Mesenchymal stem cell (in vitro differentiated cells and primary cell): ENCODE measurements at regions not wholly inside any gene's neighbourhood (a gene's known extent, or its start where the extent isn't known, plus 50 kb on each side); places are given as distances from the start of the nearest gene placed in this dataset.

ENCODE experiments used
- DNase-seq: peaks from one replicate; pipeline ENCODE4 v3.0.0-alpha.2; 2013
- H2AFZ ChIP-seq: one replicate; pipeline ENCODE4 v1.6.1; 2013; ENCODE audit warnings: low read depth, mild to moderate bottlenecking, control low read depth, inconsistent platforms, low read length, moderate library complexity
- H2AK5ac ChIP-seq: 2 replicates; pipeline ENCODE4 v1.6.1; 2013; ENCODE audit warnings: low read length, moderate library complexity, mild to moderate bottlenecking, inconsistent platforms; ENCODE audit not compliant: severe bottlenecking
- H2BK120ac ChIP-seq: one replicate; pipeline ENCODE4 v1.6.1; 2013; ENCODE audit warnings: low read depth, mild to moderate bottlenecking, inconsistent platforms, low read length, moderate library complexity
- H2BK12ac ChIP-seq, 2 experiments: one replicate each; pipeline ENCODE4 v1.6.1; 2013; ENCODE audit warnings: inconsistent platforms in 2 of 2, low read length in 2 of 2, mild to moderate bottlenecking in 2 of 2, moderate library complexity in 2 of 2, control low read depth in 1 of 2
- H2BK15ac ChIP-seq: one replicate; pipeline ENCODE4 v1.6.1; 2013; ENCODE audit warnings: mild to moderate bottlenecking, low read depth, inconsistent platforms; ENCODE audit not compliant: poor library complexity, severe bottlenecking
- H2BK5ac ChIP-seq: 2 replicates; pipeline ENCODE4 v1.6.1; 2013; ENCODE audit warnings: low read depth, mild to moderate bottlenecking, low read length, control low read depth, inconsistent platforms; ENCODE audit not compliant: poor library complexity, severe bottlenecking
- H3K14ac ChIP-seq, 2 experiments: one replicate each; pipeline ENCODE4 v1.6.1; 2013; ENCODE audit warnings: inconsistent platforms in 2 of 2, low read length in 2 of 2, control low read depth in 1 of 2, mild to moderate bottlenecking in 1 of 2, moderate library complexity in 1 of 2
- H3K18ac ChIP-seq, 2 experiments: one replicate each; pipeline ENCODE4 v1.6.1; 2013; ENCODE audit warnings: inconsistent platforms in 2 of 2, low read length in 2 of 2, control low read depth in 1 of 2, low read depth in 1 of 2, mild to moderate bottlenecking in 1 of 2
- H3K23ac ChIP-seq, 2 experiments: one replicate each; pipeline ENCODE4 v1.6.1; 2013; ENCODE audit warnings: inconsistent platforms in 2 of 2, low read length in 2 of 2, mild to moderate bottlenecking in 2 of 2, moderate library complexity in 2 of 2, control low read depth in 1 of 2
- H3K27ac ChIP-seq: 2 replicates; pipeline ENCODE4 v1.5.1; 2013; ENCODE audit warnings: mild to moderate bottlenecking, moderate library complexity, low read length, control low read depth, inconsistent platforms; ENCODE audit not compliant: poor library complexity, severe bottlenecking
- H3K27me3 ChIP-seq, 2 experiments: 2 replicates each; pipeline versions ENCODE4 v1.6.1 to v1.7.0; 2013; ENCODE audit warnings: low read length in 2 of 2, mild to moderate bottlenecking in 2 of 2, moderate library complexity in 2 of 2, control low read depth in 1 of 2, inconsistent platforms in 1 of 2; ENCODE audit not compliant: control insufficient read depth in 1 of 2, insufficient read depth in 1 of 2
- H3K36me3 ChIP-seq, 2 experiments: 2 replicates each; pipeline versions ENCODE4 v1.6.1 to v1.7.0; 2013; ENCODE audit warnings: low read length in 2 of 2, control low read depth in 1 of 2, inconsistent platforms in 1 of 2, low read depth in 1 of 2, mild to moderate bottlenecking in 1 of 2; ENCODE audit not compliant: insufficient read depth in 2 of 2, control insufficient read depth in 1 of 2
- H3K4ac ChIP-seq, 2 experiments: one replicate each; pipeline ENCODE4 v1.6.1; 2013; ENCODE audit warnings: inconsistent platforms in 2 of 2, low read length in 2 of 2, mild to moderate bottlenecking in 2 of 2, moderate library complexity in 2 of 2, control low read depth in 1 of 2, low read depth in 1 of 2
- H3K4me1 ChIP-seq: 2 replicates; pipeline ENCODE4 v1.6.1; 2013; ENCODE audit warnings: low read depth, low read length, control low read depth; ENCODE audit not compliant: control insufficient read depth, insufficient read depth
- H3K4me2 ChIP-seq: 2 replicates; pipeline ENCODE4 v1.6.1; 2013; ENCODE audit warnings: low read length, mild to moderate bottlenecking, inconsistent platforms; ENCODE audit not compliant: poor library complexity, severe bottlenecking
- H3K4me3 ChIP-seq, 2 experiments: 2 replicates each; pipeline versions ENCODE4 v1.5.1 to v1.7.0; 2013; ENCODE audit warnings: low read length in 2 of 2, mild to moderate bottlenecking in 2 of 2, control low read depth in 1 of 2, low read depth in 1 of 2; ENCODE audit not compliant: insufficient read depth in 1 of 2
- H3K79me1 ChIP-seq: replicated peaks from 2 replicates; pipeline ENCODE4 v1.6.1; 2013; ENCODE audit warnings: mild to moderate bottlenecking, control low read depth, low read length, inconsistent platforms; ENCODE audit not compliant: poor library complexity, severe bottlenecking
- H3K9ac ChIP-seq: 2 replicates; pipeline ENCODE4 v1.7.0; 2013; ENCODE audit warnings: mild to moderate bottlenecking, low read length, moderate library complexity
- H3K9me3 ChIP-seq: 2 replicates; pipeline ENCODE4 v1.7.0; 2013; ENCODE audit warnings: mild to moderate bottlenecking, low read length; ENCODE audit not compliant: control insufficient read depth
- H4K8ac ChIP-seq: one replicate; pipeline ENCODE4 v1.6.1; 2013; ENCODE audit warnings: inconsistent platforms, mild to moderate bottlenecking, low read length, moderate library complexity
- H4K91ac ChIP-seq: one replicate; pipeline ENCODE4 v1.6.1; 2013; ENCODE audit warnings: mild to moderate bottlenecking, low read length, inconsistent platforms
- WGBS: methylation state at CpG from one replicate; pipeline ENCODE4 v1.1.7; 2013; ENCODE audit warnings: mixed read lengths; 5-methylcytosine and 5-hydroxymethylcytosine counted together

GRCh38 chr14:66087231-66087630 is 398.9 kb upstream of the CCDC196 start:
- Histone ChIP-seq H3K27me3 (no peaks in the 10 kb centered on the region), H2BK12ac (no peak overlapping the region), H2AFZ (no peak overlapping the region), H3K4me1 (no peaks in the 10 kb centered on the region), H4K91ac (no peak overlapping the region), H3K4me3 (no peak overlapping the region), H3K14ac (no peak overlapping the region), H3K9ac (no peak overlapping the region), H3K27ac (no peak overlapping the region), H3K18ac (no peak overlapping the region), H3K4ac (no peak overlapping the region), H2BK5ac (no peak overlapping the region), H2AK5ac (no peak overlapping the region), H2BK15ac (no peak overlapping the region), H3K9me3 (no peaks in the 10 kb centered on the region), H3K4me2 (no peak overlapping the region), H3K36me3 (no peaks in the 10 kb centered on the region), H4K8ac (no peak overlapping the region), H3K79me1 (no peaks in the 10 kb centered on the region), H3K23ac (no peak overlapping the region), H2BK120ac (no peak overlapping the region)
- peak; percentile 36 for DNase-seq
- 0% methylated on average over 2 of the region's 4 CpGs for WGBS

DNA sequence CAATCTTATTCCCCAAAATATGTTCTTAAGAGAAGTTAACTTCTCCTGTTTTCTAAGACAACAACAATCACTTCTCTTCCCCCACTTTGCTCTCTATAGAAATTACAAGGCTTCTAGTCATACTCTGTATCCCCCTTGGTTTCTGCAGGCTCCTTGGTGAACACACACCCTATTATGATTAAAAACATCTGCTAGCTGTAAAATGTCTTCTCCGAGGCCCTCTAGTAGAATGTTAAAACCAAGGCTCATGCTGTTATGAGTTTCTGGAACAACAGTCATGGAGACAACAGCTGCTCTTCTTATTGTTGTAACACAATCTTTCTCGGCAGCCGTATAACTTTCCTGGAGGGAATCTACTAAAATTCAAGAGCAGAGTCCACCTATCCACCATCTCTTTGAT is 397.5 kb upstream of the CCDC196 start:
- 71% methylated on average over 3 of the region's 3 CpGs for WGBS
- Histone ChIP-seq H2AFZ (no peak overlapping the region), H3K27ac (no peak overlapping the region), H4K91ac (no peak overlapping the region), H3K36me3 (no peaks in the 10 kb centered on the region), H3K9ac (peak overlapping the region; percentile 47), H3K18ac (no peak overlapping the region), H3K9me3 (no peaks in the 10 kb centered on the region), H2BK5ac (no peak overlapping the region), H2AK5ac (no peak overlapping the region), H3K27me3 (no peaks in the 10 kb centered on the region), H2BK12ac (no peak overlapping the region), H2BK15ac (no peak overlapping the region), H3K4ac (no peak overlapping the region), H3K4me3 (no peak overlapping the region), H3K14ac (no peak overlapping the region), H3K79me1 (no peaks in the 10 kb centered on the region), H3K23ac (no peak overlapping the region), H4K8ac (no peak overlapping the region), H3K4me1 (no peaks in the 10 kb centered on the region), H2BK120ac (no peak overlapping the region), H3K4me2 (no peak overlapping the region)
- DNase-seq = no peak

DNA sequence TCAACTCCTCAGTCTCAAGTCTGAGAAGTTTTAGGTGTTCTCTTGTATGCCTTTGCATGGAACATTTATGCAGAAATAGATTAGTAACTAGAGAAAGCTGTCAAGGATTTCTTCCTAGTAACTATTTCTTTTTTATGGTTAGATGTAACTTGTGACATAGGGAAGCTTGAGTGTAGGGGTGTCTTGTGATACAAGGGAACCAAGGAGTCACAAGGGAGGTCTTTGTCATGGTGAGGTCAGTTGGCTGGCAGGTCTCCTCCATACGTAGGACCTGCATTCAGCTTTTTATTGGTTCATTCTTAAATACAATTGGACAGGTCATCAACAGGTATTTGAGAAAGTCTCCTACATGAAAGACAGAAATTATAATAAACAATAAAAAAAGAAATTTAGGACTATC is 394.0 kb upstream of the CCDC196 start:
- WGBS = no CpG with 5 or more reads among the region's 1 CpG
- H3K9ac ChIP-seq = no peak overlapping the region
- no peaks in the 10 kb centered on the region for H3K9me3 ChIP-seq
- H3K4ac ChIP-seq = no peak overlapping the region
- H3K4me1 ChIP-seq = no peaks in the 10 kb centered on the region
- no peak overlapping the region for H3K18ac ChIP-seq
- no peak for DNase-seq
- H4K91ac ChIP-seq = no peak overlapping the region
- no peak overlapping the region for H4K8ac ChIP-seq
- H3K27ac ChIP-seq = no peak overlapping the region
- no peak overlapping the region for H2BK15ac ChIP-seq
- no peak overlapping the region for H2BK5ac ChIP-seq
- H2BK120ac ChIP-seq = no peak overlapping the region
- H3K79me1 ChIP-seq = no peaks in the 10 kb centered on the region
- no peak overlapping the region for H3K14ac ChIP-seq
- H3K4me2 ChIP-seq = no peak overlapping the region
- H3K27me3 ChIP-seq = no peaks in the 10 kb centered on the region
- H3K4me3 ChIP-seq = no peak overlapping the region
- no peak overlapping the region for H2AK5ac ChIP-seq
- no peaks in the 10 kb centered on the region for H3K36me3 ChIP-seq
- no peak overlapping the region for H2BK12ac ChIP-seq
- H2AFZ ChIP-seq = no peak overlapping the region
- H3K23ac ChIP-seq = no peak overlapping the region

DNA sequence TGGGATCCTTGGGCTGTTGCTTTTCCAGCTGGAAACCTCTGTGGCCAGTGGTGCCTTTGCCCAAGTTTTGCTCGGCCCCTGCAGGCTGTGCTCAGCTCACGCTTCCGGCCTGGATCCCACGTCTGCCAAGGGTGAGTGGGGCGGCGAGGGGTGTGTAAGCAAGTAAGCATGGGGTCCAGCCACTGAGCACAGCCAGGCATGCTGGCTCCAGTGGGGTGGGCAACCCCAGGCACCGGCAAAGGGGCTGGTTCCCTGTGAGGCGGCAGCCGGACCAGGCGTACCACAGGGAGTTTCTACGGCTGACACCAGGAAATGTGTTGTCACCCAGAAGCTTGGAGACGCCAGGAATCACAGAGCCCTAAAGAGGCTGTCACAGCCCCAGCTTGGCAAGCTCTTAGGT is 393.4 kb upstream of the CCDC196 start:
- Histone ChIP-seq H2BK15ac (no peak overlapping the region), H2BK120ac (no peak overlapping the region), H3K4me2 (no peak overlapping the region), H2AFZ (no peak overlapping the region), H3K4ac (no peak overlapping the region), H2AK5ac (no peak overlapping the region), H2BK12ac (no peak overlapping the region), H4K91ac (no peak overlapping the region), H3K27me3 (no peaks in the 10 kb centered on the region), H4K8ac (no peak overlapping the region), H3K9ac (no peak overlapping the region), H3K23ac (no peak overlapping the region), H3K27ac (no peak overlapping the region), H2BK5ac (no peak overlapping the region), H3K36me3 (no peaks in the 10 kb centered on the region), H3K9me3 (no peaks in the 10 kb centered on the region), H3K79me1 (no peaks in the 10 kb centered on the region), H3K18ac (no peak overlapping the region), H3K4me3 (no peak overlapping the region), H3K14ac (no peak overlapping the region), H3K4me1 (no peaks in the 10 kb centered on the region)
- DNase-seq = no peak
- 97% methylated on average over 12 of the region's 12 CpGs for WGBS
